Dermis blood vessel endothelial cell (primary cell): ENCODE measurements at regions not wholly inside any gene's neighbourhood (a gene's known extent, or its start where the extent isn't known, plus 50 kb on each side); places are given as distances from the start of the nearest gene placed in this dataset.
"Not testable (repeated sequence)": the region's sequence is repeated elsewhere in the genome, so short reads cannot be mapped to it uniquely, and the experiment has no call there.

Experiments used
- DNase-seq: peaks from one replicate; pipeline ENCODE4 v3.0.0; 2010

DNA sequence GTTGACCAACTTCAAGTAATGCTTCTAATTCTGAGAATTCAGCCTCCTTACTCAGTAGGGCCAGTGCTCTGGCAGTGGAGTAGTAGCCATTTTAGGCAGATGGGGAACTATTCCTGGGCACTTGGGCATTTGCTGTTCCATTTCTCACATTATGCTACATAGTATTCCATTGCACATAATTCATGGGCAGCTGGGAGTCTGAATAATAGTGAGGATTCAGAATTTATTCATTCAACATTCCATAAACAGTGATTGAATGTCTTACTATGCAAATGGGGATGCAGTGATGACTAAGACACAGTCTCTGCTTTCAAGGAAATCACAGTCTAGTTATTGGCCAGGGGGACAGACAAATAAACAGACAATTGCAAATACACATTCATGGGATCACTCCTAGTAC is 301.0 kb upstream of the KCNN2 start:
- DNase-seq, result no peak

DNA sequence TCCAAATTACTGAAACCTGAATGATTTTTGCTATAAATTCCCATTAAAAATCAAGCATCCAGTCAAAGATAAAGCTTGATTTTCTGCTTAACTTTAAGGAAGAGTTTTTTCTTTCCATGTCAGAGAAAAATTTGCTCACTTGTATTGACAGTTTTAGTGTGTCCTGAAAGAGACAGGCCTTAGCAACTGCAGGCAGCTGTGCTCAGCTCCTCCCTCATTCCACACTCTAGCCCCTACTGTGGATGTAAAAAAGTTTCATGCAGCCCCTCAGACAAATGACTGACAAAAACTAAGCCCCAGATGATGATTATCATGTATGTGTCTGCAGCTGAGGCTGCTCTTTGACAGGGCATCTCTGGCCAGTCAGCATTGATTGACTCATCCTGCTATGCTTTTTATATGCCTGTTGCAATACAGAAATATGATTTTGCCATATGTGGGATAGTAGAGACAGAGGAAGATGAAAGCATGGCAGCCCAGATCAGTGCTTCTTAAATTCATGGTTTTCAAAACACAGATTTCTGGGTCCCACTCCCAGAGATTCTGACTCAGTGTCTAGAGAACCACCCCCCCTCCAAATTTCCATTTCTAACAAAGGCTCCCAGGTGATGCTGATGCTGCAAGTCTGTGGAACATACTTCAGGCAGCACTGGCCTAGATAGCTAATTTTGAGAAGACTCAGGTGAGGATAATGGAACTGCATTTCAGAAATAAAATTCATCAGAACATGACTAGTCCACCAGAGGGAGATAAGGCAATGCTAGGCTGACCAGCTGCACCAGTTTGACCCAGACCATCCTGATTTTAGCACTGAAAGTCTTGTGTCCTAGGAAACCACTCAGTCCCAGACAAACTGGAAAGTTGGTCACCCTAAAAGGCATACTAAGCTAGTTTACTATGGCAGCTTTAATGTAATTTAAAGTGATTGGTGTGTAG is 298.7 kb upstream of the KCNN2 start:
- DNase-seq, result no peak

GRCh38 chr5:114065912-114066311 is 296.0 kb upstream of the KCNN2 start:
- no peak for DNase-seq

DNA sequence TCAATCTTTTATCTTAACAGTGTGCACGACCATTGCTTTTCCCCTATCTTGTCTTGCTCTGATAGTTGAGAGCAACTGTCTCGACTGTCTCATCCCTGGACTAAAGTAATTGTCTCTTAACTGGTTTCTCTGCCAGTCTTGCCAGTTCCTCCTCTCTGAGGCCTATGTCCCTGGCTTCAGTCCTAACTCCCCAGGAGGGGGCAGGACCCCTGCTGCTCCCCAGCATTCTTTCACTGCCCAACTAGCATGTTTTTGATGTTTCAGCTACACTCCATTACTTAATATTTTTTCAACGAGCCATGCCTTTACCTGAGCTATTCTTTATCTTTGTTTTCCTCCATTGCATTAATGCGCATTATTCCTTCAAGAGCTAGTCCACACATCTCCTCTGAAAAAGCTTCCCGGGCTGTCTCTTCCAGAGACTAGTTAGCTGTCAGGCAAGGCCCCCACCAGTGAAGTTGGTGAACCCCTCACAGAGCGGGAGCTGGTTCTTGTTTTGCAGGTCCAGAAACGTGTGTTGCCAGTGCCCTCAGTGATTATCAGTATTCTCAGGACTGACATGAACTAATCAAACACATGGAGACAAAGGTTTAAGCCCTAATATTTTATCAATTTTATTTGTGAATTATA is 291.7 kb upstream of the KCNN2 start:
- no peak for DNase-seq

GRCh38 chr5:114089259-114089658 is 272.6 kb upstream of the KCNN2 start:
- no peak for DNase-seq

GRCh38 chr5:114097570-114097969 is 264.3 kb upstream of the KCNN2 start:
- peak; percentile 18 for DNase-seq

- no peak for DNase-seq
These were observed 262.7 kb upstream of the KCNN2 start for GRCh38 chr5:114099161-114099560.

GRCh38 chr5:114101153-114101552 is 260.7 kb upstream of the KCNN2 start:
- DNase-seq, result peak; percentile 77

GRCh38 chr5:114113604-114114003 is 248.3 kb upstream of the KCNN2 start:
- no peak for DNase-seq

DNA sequence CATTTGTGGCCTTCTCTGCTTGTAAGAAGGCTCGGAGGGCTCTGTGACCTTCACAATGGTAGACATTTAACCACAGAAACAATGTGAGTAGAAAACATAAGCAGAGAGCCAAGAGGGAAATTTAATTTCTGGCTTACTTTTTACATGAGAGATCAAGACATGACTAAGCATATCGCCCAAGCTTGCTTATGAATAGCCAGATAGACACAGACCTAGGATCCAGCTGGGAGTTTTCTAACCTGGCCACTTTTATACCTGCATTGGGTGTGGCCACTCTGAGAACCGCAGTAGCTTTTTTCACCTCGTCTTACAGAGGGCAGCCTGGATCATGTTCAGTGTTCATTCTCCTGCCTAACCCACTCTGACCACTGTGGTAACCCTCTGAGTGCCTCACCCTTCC is 244.9 kb upstream of the KCNN2 start:
- no peak for DNase-seq

DNA sequence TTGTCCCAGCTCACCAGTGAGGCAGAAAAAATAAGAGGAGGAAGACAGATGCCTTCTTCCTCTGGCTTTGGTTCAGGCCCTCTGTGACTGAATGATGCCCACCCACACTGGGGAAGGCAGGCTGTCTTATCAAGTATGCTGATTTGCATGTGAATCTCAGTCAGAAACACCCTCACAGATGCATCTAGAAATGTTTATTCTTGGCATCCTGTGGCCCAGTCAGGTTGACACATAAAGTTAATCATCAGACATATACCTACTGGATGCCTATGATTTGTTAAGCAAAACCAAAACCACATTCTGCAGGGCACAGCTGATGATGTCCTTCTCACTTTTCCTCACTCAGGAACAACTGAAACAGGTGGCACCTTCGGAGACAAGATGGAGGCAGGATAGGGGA is 243.4 kb upstream of the KCNN2 start:
- no peak for DNase-seq

DNA sequence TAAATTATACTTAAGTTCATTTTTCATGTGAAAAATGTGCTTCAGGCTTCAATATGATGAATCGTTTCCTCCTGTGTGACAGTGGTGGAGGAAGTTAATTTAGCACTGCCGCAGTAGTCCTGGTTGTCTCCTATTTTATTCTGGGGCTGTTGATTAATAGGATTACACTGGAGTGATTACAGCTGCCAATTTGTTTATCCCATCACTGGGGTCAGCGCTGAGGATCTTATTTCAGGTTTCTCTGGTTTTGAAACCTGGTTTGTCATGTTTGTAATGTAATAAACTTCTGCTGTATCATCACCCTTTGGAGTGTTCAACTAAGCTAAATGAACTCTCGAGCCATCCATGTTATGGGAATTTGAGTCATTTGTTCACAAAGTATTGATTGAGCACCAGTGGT is 241.7 kb upstream of the KCNN2 start:
- DNase-seq, result no peak

DNA sequence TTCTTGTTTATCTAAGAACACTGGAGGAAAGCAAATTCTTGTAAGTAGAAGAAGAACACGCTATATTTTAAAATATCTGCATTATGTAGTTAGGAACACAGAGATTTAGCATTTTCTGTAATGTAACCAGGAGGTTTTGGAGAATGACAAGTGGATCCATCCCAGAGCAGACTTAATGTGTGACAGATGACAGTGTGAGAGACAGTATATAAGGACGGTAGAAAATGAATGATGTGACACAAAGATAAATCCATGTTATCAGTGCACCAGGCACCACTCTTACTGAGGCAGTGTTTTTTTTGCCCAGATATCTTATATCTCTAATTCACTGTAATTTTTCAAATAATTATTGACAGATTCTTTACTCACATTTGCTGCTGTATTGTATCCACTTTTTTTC is 239.0 kb upstream of the KCNN2 start:
- no peak for DNase-seq

GRCh38 chr5:114123654-114124053 is 238.2 kb upstream of the KCNN2 start:
- DNase-seq, result no peak

- no peak for DNase-seq
These were observed 215.5 kb upstream of the KCNN2 start for GRCh38 chr5:114146398-114146797.

- DNase-seq, result no peak
These were observed 213.6 kb upstream of the KCNN2 start for GRCh38 chr5:114148253-114148652.

- not testable (repeated sequence) for DNase-seq
These were observed 213.1 kb upstream of the KCNN2 start for GRCh38 chr5:114148728-114149127.

GRCh38 chr5:114152656-114153360 is 209.1 kb upstream of the KCNN2 start:
- no peak for DNase-seq

DNA sequence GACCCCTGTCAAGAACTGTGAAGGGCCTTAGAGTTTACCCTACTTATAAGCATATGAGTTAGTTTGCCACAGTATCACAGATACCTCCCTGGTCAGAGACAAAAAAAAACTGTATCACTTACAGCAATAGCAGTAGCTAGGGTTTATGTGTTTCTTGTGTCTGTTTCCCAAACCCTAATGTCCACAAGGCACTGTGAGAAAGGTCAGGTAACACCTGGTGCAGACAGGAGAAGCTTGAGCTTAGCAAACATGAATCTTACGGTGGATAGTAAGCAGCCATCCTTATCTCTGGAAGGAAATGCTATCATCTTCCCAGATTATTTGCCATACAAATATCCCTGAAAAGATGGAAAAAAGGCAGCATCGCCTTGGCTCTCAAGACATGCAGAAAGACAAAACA is 208.5 kb upstream of the KCNN2 start:
- DNase-seq, result no peak

DNA sequence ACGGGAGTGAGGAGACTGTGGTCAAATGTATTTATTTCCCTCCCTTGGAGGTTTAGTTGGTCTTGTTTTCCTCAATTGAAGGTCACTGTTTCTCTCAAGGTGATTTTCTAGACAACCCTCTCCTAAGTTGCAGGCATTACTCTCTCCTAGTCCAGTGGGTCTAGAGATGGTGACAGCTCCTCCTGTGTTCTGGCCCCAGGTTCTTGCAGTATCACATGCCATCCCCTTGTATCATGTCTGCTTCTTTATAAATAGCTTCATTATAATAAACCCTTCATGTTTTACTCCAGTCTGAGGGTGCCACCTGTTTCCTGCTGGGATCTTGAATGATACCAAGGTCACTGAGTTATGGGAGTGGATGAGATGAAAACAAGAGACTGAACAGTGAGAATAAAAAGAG is 208.0 kb upstream of the KCNN2 start:
- DNase-seq, result no peak

- DNase-seq, result no peak
These were observed 195.8 kb upstream of the KCNN2 start for GRCh38 chr5:114166081-114166480.

- DNase-seq, result no peak
These were observed 187.7 kb upstream of the KCNN2 start for GRCh38 chr5:114174131-114174530.

DNA sequence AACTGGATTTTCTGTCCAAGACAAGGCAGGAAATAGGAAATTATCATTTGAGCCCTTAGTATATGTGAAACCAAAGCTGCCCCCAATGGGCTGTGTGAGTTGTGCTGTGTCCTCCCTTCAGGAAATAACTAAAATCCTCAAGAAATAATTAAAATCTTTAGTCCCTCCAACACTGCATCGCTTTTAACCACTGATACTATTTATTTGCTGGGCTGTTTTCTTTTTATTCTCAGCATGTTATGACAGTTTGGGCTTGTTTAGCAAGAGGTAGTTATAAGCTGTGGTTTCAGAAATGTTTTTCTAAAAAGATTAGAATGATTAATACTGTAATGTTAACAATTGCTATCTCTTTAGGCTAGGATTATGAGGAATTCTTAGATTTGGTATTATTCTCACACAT is 187.0 kb upstream of the KCNN2 start:
- no peak for DNase-seq

GRCh38 chr5:114176356-114176755 is 185.5 kb upstream of the KCNN2 start:
- peak; percentile 41 for DNase-seq
